HG03439 (cell line): ENCODE measurements at regions not wholly inside any gene's neighbourhood (a gene's known extent, or its start where the extent isn't known, plus 50 kb on each side); places are given as distances from the start of the nearest gene placed in this dataset.

ENCODE experiments used
- ATAC-seq: cut with Tn5 transposase; IDR thresholded peaks from one replicate; pipeline ENCODE4 v1.9.1; 2021; ENCODE audit warnings: mild to moderate bottlenecking, moderate library complexity; ENCODE audit not compliant: unreplicated experiment

DNA sequence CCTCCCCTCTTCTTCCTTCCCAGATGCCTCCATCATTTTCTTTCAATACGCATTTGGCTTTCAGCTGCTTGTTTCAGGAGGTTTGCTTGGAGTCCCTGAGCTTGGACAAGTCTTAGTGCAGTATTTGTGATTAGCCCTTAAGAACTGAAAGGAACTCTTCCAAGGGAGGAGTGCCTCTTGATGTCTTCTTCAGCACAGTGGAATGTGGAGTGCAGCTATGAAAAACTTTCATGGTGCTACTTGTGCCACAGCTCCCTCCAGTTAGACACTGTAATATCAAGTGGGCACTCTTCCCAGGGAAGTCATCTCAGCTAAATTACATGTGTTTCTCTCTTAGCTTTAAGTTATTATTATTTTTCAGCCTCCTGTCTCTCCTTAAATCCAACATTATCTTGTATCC is 173.1 kb downstream of the NECTIN3 start:
- no peak for ATAC-seq

GRCh38 chr3:111246967-111247760 is 175.5 kb downstream of the NECTIN3 start:
- no peak for ATAC-seq

- no peak for ATAC-seq
These were observed 176.8 kb downstream of the NECTIN3 start for GRCh38 chr3:111248406-111248805.

DNA sequence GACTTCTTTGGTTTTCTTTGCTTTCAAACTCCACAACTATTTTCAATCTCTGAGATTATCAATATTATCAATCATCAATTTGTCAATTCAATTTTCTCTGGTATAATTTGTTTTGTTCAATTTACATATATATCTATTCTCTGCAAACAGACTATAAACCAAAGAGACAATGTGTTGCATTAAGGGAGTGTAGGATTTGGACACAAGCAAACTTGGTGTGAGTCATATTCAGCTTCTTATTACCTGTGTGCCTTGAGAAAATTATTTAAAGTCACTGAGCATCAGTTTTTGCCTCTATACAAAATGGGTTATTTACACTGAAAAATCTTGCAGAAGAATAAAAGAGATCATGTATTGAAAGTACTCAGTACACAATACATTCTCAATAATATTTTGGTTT is 177.8 kb downstream of the NECTIN3 start:
- ATAC-seq: no peak

GRCh38 chr3:111252779-111253178 is 181.2 kb downstream of the NECTIN3 start:
- ATAC-seq: no peak

GRCh38 chr3:111253733-111254132 is 182.1 kb downstream of the NECTIN3 start:
- no peak for ATAC-seq

GRCh38 chr3:111260878-111261277 is 189.3 kb downstream of the NECTIN3 start:
- ATAC-seq: no peak

GRCh38 chr3:111269777-111270176 is 198.2 kb downstream of the NECTIN3 start:
- no peak for ATAC-seq

GRCh38 chr3:111277226-111277625 is 205.6 kb downstream of the NECTIN3 start:
- no peak for ATAC-seq

DNA sequence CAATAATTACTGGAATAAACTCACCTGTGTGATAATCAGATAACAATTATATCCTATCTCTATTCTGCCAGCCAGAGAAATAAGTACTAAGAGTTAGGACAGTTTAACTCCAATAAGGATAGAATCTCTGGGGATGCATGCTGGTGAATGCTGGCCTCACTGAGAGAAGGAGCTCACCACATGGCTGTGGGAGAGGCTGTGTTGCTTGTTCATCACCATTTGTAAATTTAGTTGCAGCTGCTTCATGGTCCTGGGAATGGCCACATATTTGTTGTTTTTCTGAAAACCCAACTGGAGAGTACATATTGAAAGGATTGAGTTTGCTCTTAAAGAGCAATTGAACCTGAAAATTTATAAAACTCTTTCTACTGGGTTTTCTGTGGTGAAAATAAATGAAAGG is 207.3 kb downstream of the NECTIN3 start:
- no peak for ATAC-seq

DNA sequence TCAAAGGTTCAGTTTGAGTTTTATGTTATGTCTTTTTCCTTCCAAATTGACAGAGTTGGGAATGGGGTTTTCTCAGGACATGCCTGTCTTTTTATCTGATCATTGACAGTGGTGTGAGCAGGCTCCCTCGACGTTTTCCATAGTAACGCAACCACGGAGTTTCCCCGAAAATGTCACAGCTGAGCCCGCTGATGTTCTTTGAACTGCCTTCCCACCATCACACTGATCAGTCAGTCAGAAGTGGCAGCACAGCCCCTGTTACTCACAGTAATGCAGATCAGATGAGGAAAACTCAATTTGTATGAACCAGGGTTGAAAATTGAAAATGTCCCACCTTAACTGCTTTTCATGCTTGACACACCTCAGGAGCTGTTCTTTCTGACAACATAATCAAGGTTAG is 210.4 kb downstream of the NECTIN3 start:
- ATAC-seq: no peak

DNA sequence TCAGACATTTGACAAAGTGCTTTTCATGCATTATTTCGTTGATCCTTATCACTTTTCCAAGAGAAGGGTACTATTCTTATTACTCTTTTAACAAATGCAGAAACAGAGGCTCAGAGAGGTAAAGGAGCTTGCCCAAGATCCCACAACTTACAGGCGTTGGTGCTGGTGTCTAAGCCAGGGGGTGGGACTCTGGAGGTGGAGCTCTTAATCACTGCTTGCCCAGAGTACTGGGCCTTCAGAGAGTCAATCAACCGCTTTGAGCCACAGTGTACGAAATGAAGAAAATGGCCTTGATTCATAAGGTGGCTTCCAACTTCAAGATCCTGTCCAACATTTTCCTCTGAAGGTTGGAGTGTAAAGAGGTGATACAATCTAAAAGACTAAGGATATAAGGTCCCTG is 211.5 kb downstream of the NECTIN3 start:
- ATAC-seq: no peak

GRCh38 chr3:111284503-111285183 is 213.0 kb downstream of the NECTIN3 start:
- no peak for ATAC-seq

DNA sequence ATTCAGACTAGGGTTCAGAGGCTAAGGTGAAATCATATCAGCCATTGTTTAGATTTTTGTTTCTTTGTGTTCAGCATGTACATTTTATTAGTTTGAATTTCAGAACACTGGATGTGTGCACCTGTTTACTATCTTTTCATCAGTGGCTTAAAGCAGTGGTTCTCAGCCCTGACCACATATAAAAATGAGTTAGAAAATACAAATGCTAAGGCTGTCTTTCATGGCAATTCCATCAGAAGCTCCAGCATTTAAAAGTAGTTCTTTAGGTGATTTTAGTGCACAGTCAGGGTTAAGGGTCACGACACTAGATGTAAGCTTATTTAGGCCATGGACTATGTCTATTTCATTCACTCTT is 213.5 kb downstream of the NECTIN3 start:
- ATAC-seq: no peak

GRCh38 chr3:111285694-111286093 is 214.1 kb downstream of the NECTIN3 start:
- ATAC-seq: no peak

- ATAC-seq: no peak
These were observed 215.1 kb downstream of the NECTIN3 start for GRCh38 chr3:111286746-111287145.

DNA sequence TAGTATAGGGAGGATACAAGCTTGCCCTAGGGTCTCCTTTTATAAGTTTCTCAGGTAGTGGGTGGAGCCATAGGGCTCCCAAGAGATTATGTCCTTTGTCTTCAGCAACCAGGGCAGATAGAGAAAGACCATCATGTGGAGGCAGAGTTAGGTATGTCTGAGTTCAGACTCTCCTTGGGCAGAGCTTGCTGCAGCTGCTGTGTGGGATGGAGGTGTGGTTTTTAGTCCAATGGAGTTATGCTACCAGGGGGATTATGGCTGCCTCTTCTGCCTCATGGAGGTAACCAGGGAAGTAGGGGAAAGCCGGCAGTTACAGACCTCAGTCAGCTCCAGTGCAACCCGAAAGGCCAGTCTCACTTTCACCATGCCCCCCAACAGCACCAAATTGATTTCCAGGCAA is 220.5 kb downstream of the NECTIN3 start:
- no peak for ATAC-seq

DNA sequence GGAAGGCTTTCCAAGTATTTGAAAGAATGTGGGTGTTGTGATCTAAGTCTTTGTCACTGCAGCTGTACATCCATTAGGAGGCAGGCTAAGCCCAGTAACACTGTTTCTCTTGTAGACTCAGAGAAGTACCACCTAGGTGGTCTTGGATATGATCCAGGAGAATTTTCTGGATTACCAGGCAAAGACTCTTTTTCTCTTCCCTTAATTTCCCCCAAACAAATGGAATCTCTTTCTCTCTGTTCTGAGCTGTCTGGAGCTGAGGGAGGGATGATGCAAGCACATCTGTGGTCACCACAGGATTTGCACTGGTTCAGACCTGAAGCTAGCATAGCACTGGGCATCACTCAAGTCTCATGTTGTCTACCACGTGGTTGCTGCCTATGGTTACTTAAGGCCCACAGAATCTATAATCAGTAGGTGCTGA is 227.6 kb downstream of the NECTIN3 start:
- ATAC-seq: no peak

DNA sequence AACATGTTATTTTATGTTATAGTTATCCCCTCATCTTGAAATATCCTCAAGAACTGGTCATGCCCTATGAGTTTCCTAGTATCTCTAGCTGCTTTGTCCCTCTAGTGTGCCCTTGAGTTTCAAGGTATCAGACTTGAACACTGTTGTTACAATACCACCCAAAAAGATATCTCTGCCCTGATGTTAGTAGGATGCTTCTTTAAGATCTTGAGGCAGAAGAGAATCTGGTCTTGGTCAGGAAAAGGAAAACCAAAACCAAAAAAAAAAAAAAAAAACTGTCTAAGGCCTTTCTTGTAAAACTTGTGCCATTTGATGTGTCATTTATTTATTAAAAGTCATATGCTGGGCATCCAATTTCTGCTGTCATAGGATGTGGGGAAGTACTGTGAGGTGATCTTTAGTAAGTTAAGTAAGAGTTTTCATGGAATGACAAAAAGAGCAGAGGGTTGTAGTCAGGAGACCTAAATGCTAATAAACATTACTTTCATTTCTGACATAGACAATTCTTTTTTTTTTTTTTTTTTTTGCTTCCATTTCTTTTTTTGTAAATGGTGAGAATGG is 229.7 kb downstream of the NECTIN3 start:
- ATAC-seq: no peak

DNA sequence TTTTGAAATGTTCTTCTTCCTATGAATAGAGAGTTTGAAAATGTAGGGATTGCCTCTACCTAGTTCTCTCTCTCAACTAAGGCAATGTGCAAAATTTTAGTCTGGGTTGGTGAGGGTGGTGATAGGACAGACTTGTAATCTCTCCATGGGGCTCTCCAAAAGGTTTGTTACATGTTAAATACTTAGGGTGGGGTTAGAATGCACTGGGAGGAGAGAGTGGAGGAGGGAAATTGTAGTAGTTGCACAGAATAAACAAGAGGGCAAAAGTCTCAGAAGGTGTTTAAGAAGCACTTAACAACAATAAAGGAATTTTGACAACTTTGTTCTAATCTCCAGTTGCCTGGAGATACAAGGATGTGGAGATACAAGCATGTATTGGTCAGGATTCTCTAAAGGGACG is 230.4 kb downstream of the NECTIN3 start:
- no peak for ATAC-seq

DNA sequence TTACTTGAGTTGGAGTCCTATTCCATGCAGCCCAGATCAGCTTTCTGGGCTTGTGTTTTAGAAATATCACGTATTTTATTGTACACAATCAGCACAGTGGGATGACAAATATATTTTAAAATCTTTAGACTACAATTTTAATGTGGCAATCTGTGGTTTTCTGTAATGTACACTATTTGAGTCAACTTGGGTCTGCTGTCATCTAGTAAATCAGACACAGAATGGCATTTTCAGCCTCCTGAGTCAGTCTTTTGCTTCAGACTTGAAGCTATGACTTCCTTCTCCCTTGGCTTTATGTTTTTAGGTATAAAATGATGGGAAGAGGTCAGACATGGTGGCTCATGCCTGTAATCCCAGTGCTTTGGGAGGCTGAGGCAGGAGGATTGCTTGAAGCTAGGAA is 232.1 kb downstream of the NECTIN3 start:
- ATAC-seq: no peak

DNA sequence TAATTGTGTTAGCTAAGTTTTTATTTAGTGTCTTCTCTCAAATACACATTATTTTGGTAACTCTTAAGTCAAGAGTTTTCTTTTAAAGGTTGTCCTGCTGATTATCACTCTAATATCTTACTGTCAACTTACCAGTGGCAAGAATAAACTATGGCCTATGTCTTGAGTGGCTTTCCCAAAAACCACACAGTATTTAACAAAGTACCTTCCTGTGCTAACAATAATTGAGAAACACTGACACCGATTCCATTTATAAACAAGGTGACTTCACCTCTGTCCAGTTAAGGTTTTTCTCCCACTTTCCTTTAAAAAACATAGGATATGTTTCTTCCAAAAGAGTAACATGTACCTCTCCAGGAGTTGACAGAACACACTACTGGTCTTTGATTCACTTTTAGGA is 234.3 kb upstream of the CD96 start:
- ATAC-seq: no peak
